AG10803 (cell line): ENCODE measurements at regions not wholly inside any gene's neighbourhood (a gene's known extent, or its start where the extent isn't known, plus 50 kb on each side); places are given as distances from the start of the nearest gene placed in this dataset.
"Not testable (repeated sequence)": the region's sequence is repeated elsewhere in the genome, so short reads cannot be mapped to it uniquely, and the experiment has no call there.

Source experiments
- DNase-seq: peaks from one replicate; pipeline ENCODE4 v3.0.0; 2010; ENCODE audit warnings: low read depth
- H3K4me3 ChIP-seq: 2 replicates; pipeline ENCODE4 v1.5.1; 2011; ENCODE audit warnings: mild to moderate bottlenecking, low read length, control low read depth
- TF ChIP-seq, protein P1 (sequence below): conservative IDR thresholded peaks from 2 replicates; pipeline ENCODE4 v1.5.1; 2011; ENCODE audit warnings: mild to moderate bottlenecking, low read length, control low read depth, inconsistent platforms

DNA sequence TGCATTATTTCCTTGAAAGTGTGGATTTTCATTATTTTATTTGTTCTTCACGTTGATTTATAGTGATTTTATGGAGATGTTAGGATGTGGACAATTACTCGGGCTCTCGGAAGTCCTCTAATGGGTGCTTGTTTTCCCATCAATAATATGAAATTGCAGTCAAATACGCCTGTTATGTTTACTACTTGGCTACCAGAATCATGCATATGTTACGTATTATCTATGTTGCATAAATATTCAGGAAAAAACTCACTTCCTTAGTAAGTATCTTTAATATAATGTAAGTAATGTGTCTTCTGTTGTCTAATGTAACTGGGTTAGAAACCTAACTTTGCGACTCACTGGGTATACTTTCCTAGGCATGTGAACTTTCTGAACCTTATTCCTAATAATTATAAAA lies 823.4 kb upstream of the CHORDC1 start:
- no peak for DNase-seq
- H3K4me3 ChIP-seq, result no peak overlapping the region
- TF ChIP-seq, protein P1, sequence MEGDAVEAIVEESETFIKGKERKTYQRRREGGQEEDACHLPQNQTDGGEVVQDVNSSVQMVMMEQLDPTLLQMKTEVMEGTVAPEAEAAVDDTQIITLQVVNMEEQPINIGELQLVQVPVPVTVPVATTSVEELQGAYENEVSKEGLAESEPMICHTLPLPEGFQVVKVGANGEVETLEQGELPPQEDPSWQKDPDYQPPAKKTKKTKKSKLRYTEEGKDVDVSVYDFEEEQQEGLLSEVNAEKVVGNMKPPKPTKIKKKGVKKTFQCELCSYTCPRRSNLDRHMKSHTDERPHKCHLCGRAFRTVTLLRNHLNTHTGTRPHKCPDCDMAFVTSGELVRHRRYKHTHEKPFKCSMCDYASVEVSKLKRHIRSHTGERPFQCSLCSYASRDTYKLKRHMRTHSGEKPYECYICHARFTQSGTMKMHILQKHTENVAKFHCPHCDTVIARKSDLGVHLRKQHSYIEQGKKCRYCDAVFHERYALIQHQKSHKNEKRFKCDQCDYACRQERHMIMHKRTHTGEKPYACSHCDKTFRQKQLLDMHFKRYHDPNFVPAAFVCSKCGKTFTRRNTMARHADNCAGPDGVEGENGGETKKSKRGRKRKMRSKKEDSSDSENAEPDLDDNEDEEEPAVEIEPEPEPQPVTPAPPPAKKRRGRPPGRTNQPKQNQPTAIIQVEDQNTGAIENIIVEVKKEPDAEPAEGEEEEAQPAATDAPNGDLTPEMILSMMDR, result no peak

DNA sequence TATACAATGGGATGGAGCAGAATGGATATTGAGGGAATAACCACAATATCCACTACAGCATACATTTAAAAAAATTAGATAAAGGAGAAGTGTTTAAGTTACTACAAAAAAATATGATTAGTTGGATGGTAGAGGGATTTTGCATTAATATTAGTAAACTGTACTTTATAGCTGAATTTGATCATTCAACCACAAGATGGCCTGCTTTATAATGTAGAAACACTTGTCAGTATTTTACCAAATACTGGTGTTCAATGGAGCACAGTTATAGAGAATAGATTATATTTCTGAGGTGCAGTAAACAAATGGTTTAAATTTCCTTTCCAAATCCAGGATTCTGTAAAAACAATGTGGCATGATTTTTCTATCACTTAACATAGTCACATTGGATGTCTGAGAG lies 818.8 kb upstream of the CHORDC1 start:
- no peak for DNase-seq
- TF ChIP-seq, protein P1, result no peak
- H3K4me3 ChIP-seq, result no peak overlapping the region

DNA sequence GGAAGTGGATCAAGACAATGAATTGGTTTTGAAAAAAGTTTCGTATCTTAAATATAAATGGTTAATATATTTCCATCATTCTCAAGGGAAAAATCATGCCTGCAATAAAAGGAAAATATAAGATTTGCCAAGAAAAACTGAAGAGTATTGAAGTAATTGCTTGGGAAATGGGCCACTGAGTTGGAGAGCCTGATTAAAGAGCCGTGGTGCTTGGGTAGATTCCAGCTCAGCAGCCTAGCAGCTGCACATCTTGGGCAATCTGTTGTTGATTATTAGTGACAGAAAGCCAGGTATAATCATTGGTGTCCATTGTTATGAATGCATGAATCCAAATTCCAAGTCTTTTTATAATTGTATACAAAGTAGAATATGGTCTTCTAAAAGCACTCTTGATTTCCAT lies 800.9 kb upstream of the CHORDC1 start:
- DNase-seq, result no peak
- no peak overlapping the region for H3K4me3 ChIP-seq

DNA sequence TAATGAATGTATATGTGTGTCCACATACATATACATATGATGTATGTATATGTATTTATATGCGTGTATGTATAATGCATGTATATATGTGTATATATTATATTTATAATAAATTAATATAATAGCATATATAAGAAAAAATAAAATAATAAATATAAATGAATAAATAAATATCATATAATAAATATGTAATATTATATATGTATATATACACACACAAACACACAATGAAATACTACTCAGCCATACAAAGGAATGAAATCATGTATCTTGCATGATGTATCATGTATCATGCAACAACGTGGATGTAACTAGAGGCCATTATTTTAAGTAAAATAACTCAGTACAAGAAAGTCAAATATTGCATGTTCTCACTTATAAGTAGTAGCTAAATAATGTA lies 788.7 kb upstream of the CHORDC1 start:
- TF ChIP-seq, protein P1, result no peak
- DNase-seq, result no peak
- H3K4me3 ChIP-seq, result no peak overlapping the region

More for the DNA sequence above, 800.9 kb upstream of the CHORDC1 start:
- TF ChIP-seq, protein P1, result no peak

DNA sequence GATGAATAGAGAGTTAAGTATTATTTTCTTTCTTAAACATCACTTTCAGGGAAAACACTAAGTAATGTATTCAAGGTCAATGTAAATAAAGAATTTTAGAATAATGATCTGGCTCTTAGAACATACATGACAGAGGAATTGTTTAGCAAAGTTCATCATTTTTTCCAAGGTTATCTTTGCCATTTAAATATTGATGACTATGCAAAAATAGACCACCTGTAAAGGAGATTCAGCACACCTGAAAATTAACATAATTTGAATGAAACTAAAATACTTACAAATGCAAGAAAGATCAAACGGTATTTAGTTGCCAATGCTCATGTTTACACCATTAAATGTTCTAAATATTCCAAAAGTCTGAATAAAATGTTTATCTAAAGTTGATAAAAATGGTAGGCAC lies 782.6 kb upstream of the CHORDC1 start:
- no peak for DNase-seq
- no peak overlapping the region for H3K4me3 ChIP-seq
- TF ChIP-seq, protein P1, result no peak

DNA sequence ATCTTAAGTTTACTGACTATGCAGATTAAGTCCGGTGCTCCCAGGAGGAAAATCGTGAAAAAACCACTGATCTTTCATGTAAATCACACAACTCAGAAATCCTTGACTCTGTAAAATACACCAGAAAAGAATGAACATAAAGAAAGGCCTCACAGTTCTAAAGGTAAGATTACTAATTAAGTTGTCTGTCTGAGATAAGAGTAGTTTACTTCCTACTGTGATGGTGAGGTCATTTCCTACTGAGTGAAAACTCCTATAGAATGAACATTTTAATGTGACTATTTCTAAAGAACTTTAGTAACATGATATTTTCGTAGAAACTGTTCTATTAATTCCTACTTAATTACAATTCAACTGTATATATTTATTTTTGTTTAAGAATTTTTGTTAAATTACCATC lies 774.4 kb upstream of the CHORDC1 start:
- H3K4me3 ChIP-seq, result no peak overlapping the region
- DNase-seq, result no peak
- TF ChIP-seq, protein P1, result no peak

DNA sequence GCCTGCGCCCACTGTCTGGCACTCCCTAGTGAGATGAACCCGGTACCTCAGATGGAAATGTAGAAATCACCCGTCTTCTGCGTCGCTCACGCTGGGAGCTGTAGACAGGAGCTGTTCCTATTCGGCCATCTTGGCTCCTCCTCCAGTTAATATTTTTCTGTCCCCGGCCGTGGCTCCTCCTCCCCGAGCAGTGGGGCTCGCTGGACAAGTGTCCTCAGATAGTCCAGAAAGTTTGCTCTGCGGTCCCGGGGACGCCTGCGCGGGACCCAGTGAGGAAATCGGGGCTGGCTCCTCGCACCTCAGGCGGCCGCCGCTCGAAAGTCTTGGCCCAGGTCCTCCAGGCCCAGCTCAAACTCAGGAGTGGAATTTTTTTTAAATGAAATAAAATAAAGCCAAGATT lies 749.3 kb upstream of the CHORDC1 start:
- not testable (repeated sequence) for H3K4me3 ChIP-seq, DNase-seq

DNA sequence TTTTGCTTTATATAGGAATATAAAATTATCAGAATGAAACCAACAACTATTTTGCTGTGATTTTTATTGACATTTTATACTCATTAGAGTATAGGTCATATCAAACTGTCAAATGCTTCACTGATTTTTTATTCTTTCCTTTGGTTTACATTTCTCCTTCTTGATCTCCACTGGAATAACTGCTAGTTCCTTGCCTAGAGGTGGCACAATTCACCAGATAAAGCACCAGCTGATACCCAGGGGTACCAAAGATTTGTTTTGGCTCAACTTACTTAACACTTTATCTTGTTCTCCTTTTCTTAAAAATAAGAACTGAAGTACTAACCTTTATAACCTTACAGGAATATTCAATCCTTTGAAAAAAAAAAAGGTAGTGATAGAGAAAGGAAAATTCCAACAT lies 725.1 kb upstream of the CHORDC1 start:
- no peak for DNase-seq
- H3K4me3 ChIP-seq, result no peak overlapping the region
- TF ChIP-seq, protein P1, result no peak
